Neuron (in vitro differentiated cells): ENCODE measurements at regions not wholly inside any gene's neighbourhood (a gene's known extent, or its start where the extent isn't known, plus 50 kb on each side); places are given as distances from the start of the nearest gene placed in this dataset.

Experiments
- H2AFZ ChIP-seq: one replicate; pipeline ENCODE4 v1.6.1; 2013; ENCODE audit warnings: low read depth, mild to moderate bottlenecking, inconsistent platforms, low read length, moderate library complexity
- H3K27me3 ChIP-seq: one replicate; pipeline ENCODE4 v1.6.1; 2013; ENCODE audit warnings: low read length; ENCODE audit not compliant: insufficient read depth
- H3K36me3 ChIP-seq: one replicate; pipeline ENCODE4 v1.6.1; 2013; ENCODE audit warnings: low read length; ENCODE audit not compliant: insufficient read depth
- H3K4me1 ChIP-seq: one replicate; pipeline ENCODE4 v1.6.1; 2013; ENCODE audit warnings: low read length; ENCODE audit not compliant: insufficient read depth
- H3K4me3 ChIP-seq: 2 replicates; pipeline ENCODE4 v1.5.1; 2013; ENCODE audit warnings: mild to moderate bottlenecking, low read length, moderate library complexity
- H3K9me3 ChIP-seq: one replicate; pipeline ENCODE4 v1.6.1; 2013; ENCODE audit warnings: low read length

DNA sequence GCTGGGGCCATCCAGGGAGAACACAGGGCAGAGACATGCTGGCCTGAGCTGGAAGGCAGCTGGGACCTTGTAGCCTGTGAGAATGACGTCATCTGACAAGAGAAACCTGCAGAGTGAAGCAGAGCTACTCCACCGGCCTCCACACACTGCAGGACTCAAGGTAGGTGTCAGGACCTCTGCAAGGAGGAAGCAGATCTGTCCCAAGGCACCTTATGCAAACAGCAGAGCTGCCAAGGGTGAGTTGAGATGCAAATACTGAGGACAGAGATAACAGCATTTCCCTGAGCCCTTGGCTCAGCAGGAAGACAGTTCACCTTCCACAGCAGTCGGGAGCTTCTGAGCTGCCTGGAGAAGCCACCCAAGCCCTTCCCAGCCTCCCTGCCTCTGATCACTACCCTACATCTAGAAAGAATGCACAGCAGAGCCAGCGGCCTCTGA is 51.9 kb upstream of the IGSF9B start:
- no peaks in the 10 kb centered on the region for H3K9me3 ChIP-seq
- no peak overlapping the region for H2AFZ ChIP-seq
- no peak overlapping the region for H3K4me3 ChIP-seq
- no peaks in the 10 kb centered on the region for H3K4me1 ChIP-seq
- peaks cover 29% of the 10 kb centered on the region for H3K27me3 ChIP-seq
- no peaks in the 10 kb centered on the region for H3K36me3 ChIP-seq

DNA sequence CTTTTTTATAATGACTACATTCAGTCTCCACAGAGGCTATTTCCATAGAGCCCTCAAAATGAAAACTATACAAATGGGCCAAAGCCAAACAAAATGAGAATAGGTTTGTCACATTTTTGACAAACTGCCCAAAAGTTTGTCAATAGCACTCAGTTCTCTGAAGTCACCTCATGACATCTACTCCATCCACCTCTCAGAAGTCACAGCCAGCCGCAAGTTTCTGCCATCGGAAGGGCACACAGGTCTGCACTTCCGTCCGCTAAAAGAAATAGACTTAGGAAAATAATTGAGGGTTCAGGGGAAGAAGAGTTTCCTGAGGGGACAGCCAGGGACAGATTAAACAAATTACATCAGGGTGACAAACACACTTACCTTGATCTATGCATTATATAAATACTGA is 55.4 kb upstream of the JAM3 start:
- no peaks in the 10 kb centered on the region for H3K9me3 ChIP-seq
- H3K36me3 ChIP-seq = no peaks in the 10 kb centered on the region
- H2AFZ ChIP-seq = no peak overlapping the region
- peaks cover 50% of the 10 kb centered on the region for H3K27me3 ChIP-seq
- H3K4me1 ChIP-seq = no peaks in the 10 kb centered on the region
- H3K4me3 ChIP-seq = no peak overlapping the region

DNA sequence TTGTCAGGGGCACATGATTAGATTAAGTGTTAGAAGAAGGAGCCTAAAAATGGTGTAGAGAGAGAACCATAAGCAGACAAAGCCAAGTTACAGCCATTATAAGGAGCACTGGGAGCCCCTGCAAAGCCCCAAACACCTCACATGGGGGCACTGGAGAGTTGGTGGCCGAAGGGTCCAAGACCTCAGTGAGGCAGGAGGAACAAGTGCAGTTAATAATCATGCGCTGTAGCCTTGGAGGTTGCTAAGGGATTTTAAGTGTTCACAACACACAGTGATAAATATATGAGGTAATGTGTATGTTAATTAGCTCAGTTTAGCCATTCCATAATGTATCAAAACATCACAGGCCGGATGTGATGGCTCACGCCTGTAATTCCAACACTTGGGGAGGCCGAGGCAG is 54.4 kb upstream of the JAM3 start:
- H3K9me3 ChIP-seq = no peaks in the 10 kb centered on the region
- peaks cover 53% of the 10 kb centered on the region for H3K27me3 ChIP-seq
- no peak overlapping the region for H3K4me3 ChIP-seq
- H3K4me1 ChIP-seq = no peaks in the 10 kb centered on the region
- H2AFZ ChIP-seq = no peak overlapping the region
- H3K36me3 ChIP-seq = no peaks in the 10 kb centered on the region

DNA sequence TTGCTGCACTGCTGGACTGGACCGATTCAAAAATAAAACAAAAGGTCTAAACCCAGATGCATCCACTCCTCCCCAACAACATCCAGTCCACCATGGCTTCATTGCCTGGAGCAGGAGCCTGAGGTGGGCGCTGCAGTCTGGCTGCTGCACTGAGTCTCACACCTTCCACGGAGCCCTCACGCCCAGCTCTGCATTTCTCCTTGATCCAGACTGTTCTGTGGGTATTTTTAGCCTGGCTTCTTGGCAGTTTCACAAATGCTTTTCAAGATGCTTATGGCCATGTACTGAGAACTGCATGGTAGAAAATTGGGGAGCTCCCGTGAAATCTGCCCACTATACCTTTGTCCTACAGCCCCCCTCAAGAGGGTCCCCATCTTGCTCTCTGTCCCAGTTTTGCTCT is 53.3 kb upstream of the JAM3 start:
- H3K9me3 ChIP-seq = no peaks in the 10 kb centered on the region
- no peaks in the 10 kb centered on the region for H3K4me1 ChIP-seq
- H2AFZ ChIP-seq = no peak overlapping the region
- H3K27me3 ChIP-seq = peaks cover 62% of the 10 kb centered on the region
- H3K4me3 ChIP-seq = no peak overlapping the region
- no peaks in the 10 kb centered on the region for H3K36me3 ChIP-seq

- Histone ChIP-seq H3K36me3 (no peaks in the 10 kb centered on the region), H3K9me3 (no peaks in the 10 kb centered on the region), H3K4me1 (no peaks in the 10 kb centered on the region), H3K4me3 (no peak overlapping the region), H3K27me3 (peaks cover 52% of the 10 kb centered on the region), H2AFZ (no peak overlapping the region)
These were observed 51.1 kb upstream of the JAM3 start for GRCh38 chr11:134017511-134018430.
